ENCODE measurements at regions not wholly inside any gene's neighbourhood (a gene's known extent, or its start where the extent isn't known, plus 50 kb on each side); places are given as distances from the start of the nearest gene placed in this dataset.

GRCh38 chr3:59121346-59122144 lies 71.7 kb upstream of the CFAP20DC start:
- Histone ChIP-seq H3K9me3 (ENCODE audit: low read depth) (no peaks in the 10 kb centered on the region), H3K4me1 (ENCODE audit: insufficient read depth) (peaks cover under 1% of the 10 kb centered on the region), H3K4me3 (no peak overlapping the region), H3K4me2 (no peak overlapping the region), H2AFZ (no peak overlapping the region), H3K27me3 (no peaks in the 10 kb centered on the region), H3K9me2 (replicated peaks; ENCODE audit: insufficient read depth) (no peaks in the 10 kb centered on the region), H3K27ac (no peak overlapping the region), H3K79me2 (no peaks in the 10 kb centered on the region), H3K36me3 (replicated peaks; ENCODE audit: insufficient read depth, low read depth) (no peaks in the 10 kb centered on the region), H4K20me1 (ENCODE audit: insufficient read depth, poor library complexity, severe bottlenecking) (no peaks in the 10 kb centered on the region)
- WGBS (ENCODE audit: low lambda C conversion rate, missing lambda C conversion rate) = 98% methylated on average over 7 of the region's 7 CpGs
- no peak for TF ChIP-seq CTCF (IDR thresholded peaks at IDR 0.05; ENCODE audit: poor library complexity)
- no peak for TF ChIP-seq EZH2 (IDR thresholded peaks at IDR 0.05; ENCODE audit: borderline replicate concordance)
- TF ChIP-seq EZH2phosphoT487 (IDR thresholded peaks at IDR 0.05; ENCODE audit: low read depth, severe bottlenecking, unreplicated experiment) = no peak
- no peak for DNase-seq (ENCODE audit: low spot score)

GRCh38 chr3:59118928-59119327 lies 69.1 kb upstream of the CFAP20DC start:
- Histone ChIP-seq H3K9me2 (replicated peaks; ENCODE audit: insufficient read depth) (no peaks in the 10 kb centered on the region), H3K27me3 (no peaks in the 10 kb centered on the region), H3K4me1 (ENCODE audit: insufficient read depth) (peaks cover 5% of the 10 kb centered on the region), H2AFZ (no peak overlapping the region), H3K27ac (no peak overlapping the region), H4K20me1 (ENCODE audit: insufficient read depth, poor library complexity, severe bottlenecking) (no peaks in the 10 kb centered on the region), H3K79me2 (no peaks in the 10 kb centered on the region), H3K36me3 (replicated peaks; ENCODE audit: insufficient read depth, low read depth) (no peaks in the 10 kb centered on the region), H3K9me3 (ENCODE audit: low read depth) (no peaks in the 10 kb centered on the region), H3K4me2 (no peak overlapping the region), H3K4me3 (no peak overlapping the region)
- no peak for TF ChIP-seq EZH2 (IDR thresholded peaks at IDR 0.05; ENCODE audit: borderline replicate concordance)
- no peak for TF ChIP-seq EZH2phosphoT487 (IDR thresholded peaks at IDR 0.05; ENCODE audit: low read depth, severe bottlenecking, unreplicated experiment)
- no peak for TF ChIP-seq CTCF (IDR thresholded peaks at IDR 0.05; ENCODE audit: poor library complexity)
- WGBS (ENCODE audit: low lambda C conversion rate, missing lambda C conversion rate) = 91% methylated on average over 3 of the region's 3 CpGs
- DNase-seq (ENCODE audit: low spot score) = no peak

GRCh38 chr3:59117396-59117795 lies 67.6 kb upstream of the CFAP20DC start:
- WGBS (ENCODE audit: low lambda C conversion rate, missing lambda C conversion rate) = 96% methylated on average over 3 of the region's 3 CpGs

More at GRCh38 chr3:59117396-59117795, 67.6 kb upstream of the CFAP20DC start:
- H3K4me3 ChIP-seq = no peak overlapping the region
- no peaks in the 10 kb centered on the region for H3K27me3 ChIP-seq
- DNase-seq (ENCODE audit: low spot score) = no peak
- H3K79me2 ChIP-seq = no peaks in the 10 kb centered on the region
- no peaks in the 10 kb centered on the region for H3K9me3 ChIP-seq (ENCODE audit: low read depth)
- peaks cover 5% of the 10 kb centered on the region for H3K4me1 ChIP-seq (ENCODE audit: insufficient read depth)
- H3K36me3 ChIP-seq (replicated peaks; ENCODE audit: insufficient read depth, low read depth) = no peaks in the 10 kb centered on the region
- H3K27ac ChIP-seq = no peak overlapping the region
- no peaks in the 10 kb centered on the region for H3K9me2 ChIP-seq (replicated peaks; ENCODE audit: insufficient read depth)
- no peak overlapping the region for H3K4me2 ChIP-seq
- TF ChIP-seq CTCF (IDR thresholded peaks at IDR 0.05; ENCODE audit: poor library complexity) (no peak), EZH2phosphoT487 (IDR thresholded peaks at IDR 0.05; ENCODE audit: low read depth, severe bottlenecking, unreplicated experiment) (no peak), EZH2 (IDR thresholded peaks at IDR 0.05; ENCODE audit: borderline replicate concordance) (no peak)
- H4K20me1 ChIP-seq (ENCODE audit: insufficient read depth, poor library complexity, severe bottlenecking) = no peaks in the 10 kb centered on the region
- no peak overlapping the region for H2AFZ ChIP-seq

All from hepatocyte (in vitro differentiated cells).